ENCODE measurements at regions not wholly inside any gene's neighbourhood (a gene's known extent, or its start where the extent isn't known, plus 50 kb on each side); places are given as distances from the start of the nearest gene placed in this dataset.

DNA sequence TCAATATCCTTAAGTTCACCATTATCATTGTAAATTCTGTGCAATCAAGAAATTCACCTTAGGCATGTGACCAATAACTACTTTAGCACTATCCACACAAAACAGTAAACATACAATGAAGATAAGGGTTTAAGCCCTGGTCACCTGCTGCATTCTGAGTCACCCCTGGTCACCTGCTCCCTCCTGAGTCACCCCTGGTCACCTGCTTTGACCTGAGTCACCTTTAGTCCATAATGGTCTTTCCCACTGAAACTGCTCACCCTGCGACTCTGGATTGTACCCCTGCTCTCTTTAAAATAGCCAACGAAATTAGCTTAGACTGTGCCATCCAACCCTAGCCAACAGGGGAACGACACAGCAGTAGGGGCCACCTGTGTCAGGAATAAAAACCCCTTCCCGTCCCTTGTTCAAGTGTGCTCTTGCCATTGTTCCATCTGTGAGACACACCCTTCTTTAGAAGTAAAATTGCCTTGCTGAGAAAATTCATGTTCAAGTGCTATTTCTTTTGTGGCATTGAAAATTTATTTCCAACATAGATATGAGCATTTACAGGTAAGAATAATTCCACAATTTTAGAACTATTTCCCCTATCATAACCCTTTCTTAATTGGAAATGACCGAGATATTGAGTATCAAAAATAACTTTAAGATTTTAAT is 902.8 kb downstream of the DSC3 start:
- H3K27ac Mint-ChIP-seq: no peak overlapping the region
- no peaks in the 10 kb centered on the region for H3K4me1 Mint-ChIP-seq
- peaks cover 0 to 6% (median 0%) of the 10 kb centered on the region in 3 donors for H3K27me3 Mint-ChIP-seq (ENCODE audit: low read depth in 3 of 3)
- H3K36me3 Mint-ChIP-seq: no peaks in the 10 kb centered on the region
- H3K4me3 Mint-ChIP-seq: no peak overlapping the region
- DNase-seq: no peak
- H3K9me3 Mint-ChIP-seq: peaks cover 9 to 52% (median 33%) of the 10 kb centered on the region in 6 donors

DNA sequence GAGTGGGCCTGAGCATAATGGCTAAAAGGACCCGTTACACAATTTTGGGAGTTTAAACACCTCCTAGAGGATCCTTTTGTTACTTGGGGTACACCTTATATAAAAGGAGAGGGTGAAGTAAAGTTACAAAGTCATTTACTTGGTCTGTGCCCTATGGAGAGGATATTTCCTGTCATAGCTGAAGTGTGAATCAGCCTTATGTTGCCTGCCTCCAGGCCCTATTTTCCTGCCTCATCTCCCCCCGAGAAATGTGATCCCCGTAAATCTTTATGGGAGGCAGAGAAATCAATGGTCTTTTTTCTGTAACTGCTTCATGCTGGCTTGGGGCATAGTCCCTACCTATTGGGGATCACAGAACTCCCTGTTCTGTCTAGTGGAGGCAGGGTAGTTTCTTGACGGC is 906.6 kb downstream of the DSC3 start:
- H3K9me3 Mint-ChIP-seq: peaks cover 14 to 56% (median 23%) of the 10 kb centered on the region in 6 donors
- no peaks in the 10 kb centered on the region for H3K36me3 Mint-ChIP-seq
- H3K4me1 Mint-ChIP-seq: no peaks in the 10 kb centered on the region
- no peak overlapping the region for H3K27ac Mint-ChIP-seq
- no peak overlapping the region for H3K4me3 Mint-ChIP-seq
- DNase-seq: no peak
- H3K27me3 Mint-ChIP-seq (ENCODE audit: low read depth in 3 of 3): peaks cover 0 to 2% (median 0%) of the 10 kb centered on the region in 3 donors

DNA sequence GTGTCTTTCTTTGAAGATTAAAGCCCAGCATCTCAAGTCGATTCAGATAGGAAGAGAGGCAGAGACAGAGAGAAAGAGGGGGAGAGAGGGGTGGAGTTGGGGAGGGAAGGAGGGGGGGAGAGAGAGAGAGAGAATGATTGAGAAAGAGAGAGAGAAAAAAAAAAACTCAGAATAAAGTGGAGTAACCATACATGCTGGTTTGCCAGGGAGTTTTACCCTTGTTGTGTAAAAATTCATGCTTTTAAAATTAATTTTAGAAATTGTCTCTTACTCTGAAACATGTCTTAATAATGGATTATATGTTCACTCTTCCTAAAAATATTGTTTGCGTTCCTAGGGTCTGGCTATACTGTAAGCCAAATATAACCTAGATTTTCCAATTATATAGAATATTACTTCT is 908.5 kb downstream of the DSC3 start:
- H3K4me3 Mint-ChIP-seq: no peak overlapping the region
- H3K9me3 Mint-ChIP-seq: peaks cover 4 to 49% (median 18%) of the 10 kb centered on the region in 6 donors
- H3K36me3 Mint-ChIP-seq: no peaks in the 10 kb centered on the region
- no peak for DNase-seq
- no peaks in the 10 kb centered on the region for H3K27me3 Mint-ChIP-seq (ENCODE audit: low read depth in 3 of 3)
- no peaks in the 10 kb centered on the region for H3K4me1 Mint-ChIP-seq
- no peak overlapping the region for H3K27ac Mint-ChIP-seq

DNA sequence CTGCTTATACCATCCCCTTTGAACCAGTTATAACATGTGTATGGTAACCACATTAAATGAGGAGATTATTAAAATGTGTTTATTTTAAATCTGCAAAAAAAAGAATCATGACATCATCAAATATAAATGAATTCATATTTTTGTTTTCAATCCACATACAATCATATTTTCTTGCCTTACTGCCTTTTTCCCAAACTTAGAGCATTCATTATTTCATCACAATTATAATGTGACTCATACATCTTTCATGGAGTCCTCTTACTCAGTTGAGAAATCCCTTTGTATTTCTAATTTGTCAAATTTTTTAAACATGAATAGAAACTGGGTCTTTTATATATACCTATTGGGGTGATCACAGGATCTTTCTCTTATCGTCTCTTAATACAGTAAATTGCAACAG is 909.6 kb downstream of the DSC3 start:
- no peak overlapping the region for H3K27ac Mint-ChIP-seq
- no peaks in the 10 kb centered on the region for H3K4me1 Mint-ChIP-seq
- DNase-seq: no peak
- peaks cover 4 to 55% (median 22%) of the 10 kb centered on the region in 6 donors for H3K9me3 Mint-ChIP-seq
- no peak overlapping the region for H3K4me3 Mint-ChIP-seq
- no peaks in the 10 kb centered on the region for H3K36me3 Mint-ChIP-seq
- no peaks in the 10 kb centered on the region for H3K27me3 Mint-ChIP-seq (ENCODE audit: low read depth in 3 of 3)

DNA sequence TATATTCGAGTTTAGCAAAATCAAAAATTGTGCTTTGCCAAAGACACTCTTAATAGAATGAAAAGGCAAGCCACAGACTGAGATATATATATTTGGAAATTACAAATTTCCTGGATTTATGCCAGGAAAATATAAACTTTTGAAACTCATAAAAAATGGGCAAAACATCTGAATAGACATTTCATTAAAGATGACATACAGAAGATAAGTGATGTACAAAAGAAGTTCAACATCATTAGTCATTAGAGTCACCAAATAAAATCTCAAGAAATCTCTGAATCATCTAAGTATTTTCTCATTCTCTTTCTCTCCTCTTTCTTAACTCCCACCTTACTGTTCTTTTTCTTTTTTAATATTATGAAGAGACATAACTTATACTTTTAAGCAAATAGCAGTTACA is 921.1 kb downstream of the DSC3 start:
- Mint-ChIP-seq H3K4me1 (no peaks in the 10 kb centered on the region), H3K27me3 (ENCODE audit: low read depth in 3 of 3) (no peaks in the 10 kb centered on the region)

DNA sequence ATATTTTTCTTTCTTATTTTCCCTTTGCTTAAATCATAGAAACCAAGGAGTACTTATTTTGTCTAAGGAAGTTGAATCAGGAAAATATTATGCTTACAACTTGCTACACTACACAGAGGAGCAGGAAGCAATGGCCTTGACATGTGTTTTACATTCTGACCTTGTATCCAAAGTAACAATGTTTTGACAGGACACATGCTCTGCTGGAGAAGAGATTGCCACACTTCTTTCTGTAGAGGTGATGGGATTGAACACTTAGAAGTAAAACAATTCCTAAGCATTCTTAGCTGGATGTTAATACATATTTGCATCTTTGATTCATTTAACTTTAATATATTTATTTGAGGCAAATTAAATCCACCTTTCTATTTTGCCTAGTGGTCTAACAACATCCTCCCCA is 929.1 kb downstream of the DSC3 start:
- Mint-ChIP-seq H3K27ac (no peak overlapping the region), H3K27me3 (ENCODE audit: low read depth in 3 of 3) (no peaks in the 10 kb centered on the region), H3K4me1 (no peaks in the 10 kb centered on the region), H3K36me3 (no peaks in the 10 kb centered on the region), H3K9me3 (peaks cover 1 to 29% (median 11%) of the 10 kb centered on the region in 6 donors), H3K4me3 (no peak overlapping the region)
- no peak for DNase-seq

More for the DNA sequence above, 921.1 kb downstream of the DSC3 start:
- H3K27ac Mint-ChIP-seq: no peak overlapping the region
- no peak overlapping the region for H3K4me3 Mint-ChIP-seq
- peaks cover 3 to 27% (median 17%) of the 10 kb centered on the region in 6 donors for H3K9me3 Mint-ChIP-seq
- H3K36me3 Mint-ChIP-seq: no peaks in the 10 kb centered on the region
- no peak for DNase-seq

DNA sequence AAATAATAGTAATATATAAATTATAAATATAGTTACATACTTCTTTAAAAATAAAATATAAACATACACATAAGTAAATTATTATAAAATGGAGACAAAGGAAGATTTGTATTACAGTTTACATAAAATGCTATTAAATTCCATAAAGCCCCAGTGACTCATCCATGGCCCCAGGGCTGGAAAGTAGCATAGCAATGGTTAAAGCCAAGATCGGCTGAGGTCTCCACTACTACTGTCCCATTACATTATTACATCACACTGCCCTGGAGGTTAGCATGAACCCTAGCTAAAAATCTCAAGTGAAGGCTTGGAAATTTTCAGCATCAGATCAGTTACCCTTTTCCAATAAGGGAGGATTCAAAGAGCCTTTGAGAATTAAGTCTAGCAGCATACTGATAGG is 936.2 kb downstream of the DSC3 start:
- Mint-ChIP-seq H3K27ac (no peak overlapping the region), H3K36me3 (peaks cover 0 to 3% (median 3%) of the 10 kb centered on the region in 3 donors), H3K4me1 (no peaks in the 10 kb centered on the region), H3K9me3 (peaks cover 2 to 18% (median 8%) of the 10 kb centered on the region in 6 donors), H3K4me3 (no peak overlapping the region), H3K27me3 (ENCODE audit: low read depth in 3 of 3) (no peaks in the 10 kb centered on the region)
- no peak for DNase-seq

DNA sequence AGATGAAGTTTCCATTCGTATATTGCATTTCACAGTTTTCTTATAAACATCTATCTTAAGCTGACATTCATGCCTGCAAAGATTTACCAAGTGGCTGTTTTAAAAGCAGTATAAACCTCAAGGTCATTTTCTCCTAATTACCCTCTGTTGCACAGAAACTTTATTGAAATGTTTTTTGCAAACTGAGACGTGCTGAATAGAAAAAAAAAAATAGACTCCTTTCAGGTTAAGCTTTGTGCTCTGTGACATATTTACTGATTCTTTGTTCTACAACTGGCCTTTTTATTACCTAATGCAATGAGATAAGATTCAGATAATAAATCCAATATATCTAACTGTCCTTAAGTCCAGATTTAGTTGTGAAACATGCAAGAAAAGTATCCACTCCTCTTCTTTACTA is 938.7 kb downstream of the DSC3 start:
- Mint-ChIP-seq H3K4me1 (no peaks in the 10 kb centered on the region), H3K4me3 (no peak overlapping the region), H3K27ac (no peak overlapping the region), H3K9me3 (peaks cover 2 to 13% (median 10%) of the 10 kb centered on the region in 6 donors), H3K36me3 (peaks cover 0 to 3% (median 3%) of the 10 kb centered on the region in 3 donors), H3K27me3 (ENCODE audit: low read depth in 3 of 3) (no peaks in the 10 kb centered on the region)
- no peak for DNase-seq

DNA sequence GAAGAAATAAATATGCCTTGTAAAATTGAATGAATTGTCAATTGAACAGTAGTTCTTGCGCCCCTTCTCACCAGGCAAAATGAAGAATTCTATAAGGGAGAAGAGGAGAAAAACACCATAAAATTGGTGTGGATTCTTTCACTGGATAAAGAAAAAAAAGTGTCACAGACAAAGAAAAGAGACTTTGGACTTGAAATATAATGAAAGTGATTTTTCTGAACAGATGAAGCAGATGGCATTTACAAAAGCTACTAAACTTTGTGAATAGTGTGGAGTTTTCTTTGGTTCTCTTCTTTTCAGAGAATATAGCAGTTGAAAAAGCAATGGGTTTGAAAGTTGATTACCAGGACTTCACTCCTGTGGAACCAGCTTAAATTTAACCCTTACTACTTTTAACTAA is 945.7 kb downstream of the DSC3 start:
- peaks cover 8 to 35% (median 14%) of the 10 kb centered on the region in 6 donors for H3K9me3 Mint-ChIP-seq
- no peaks in the 10 kb centered on the region for H3K27me3 Mint-ChIP-seq (ENCODE audit: low read depth in 3 of 3)
- no peaks in the 10 kb centered on the region for H3K4me1 Mint-ChIP-seq
- H3K27ac Mint-ChIP-seq: no peak overlapping the region
- DNase-seq: no peak
- no peaks in the 10 kb centered on the region for H3K36me3 Mint-ChIP-seq
- no peak overlapping the region for H3K4me3 Mint-ChIP-seq

DNA sequence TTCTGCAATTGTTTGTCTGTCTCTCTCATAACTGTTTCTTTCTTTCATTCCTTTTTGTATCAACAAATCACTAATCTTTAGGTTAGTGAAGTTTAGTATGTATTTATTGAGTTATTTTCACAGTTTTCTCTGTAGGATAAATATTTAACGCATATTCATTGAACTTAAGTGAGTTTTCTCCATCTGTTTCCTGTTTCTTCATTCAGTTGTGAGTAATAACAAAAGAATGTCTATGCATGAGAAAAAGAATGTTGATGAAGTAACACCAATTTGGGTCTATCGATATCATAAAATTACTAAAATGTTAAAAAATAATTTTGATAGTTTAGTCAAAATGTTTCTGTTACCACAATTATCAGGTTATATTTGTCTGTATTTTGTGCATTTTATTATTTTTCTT is 948.0 kb downstream of the DSC3 start:
- Mint-ChIP-seq H3K36me3 (no peaks in the 10 kb centered on the region), H3K4me3 (no peak overlapping the region), H3K27me3 (ENCODE audit: low read depth in 3 of 3) (no peaks in the 10 kb centered on the region), H3K9me3 (peaks cover 6 to 35% (median 14%) of the 10 kb centered on the region in 6 donors), H3K4me1 (no peaks in the 10 kb centered on the region), H3K27ac (no peak overlapping the region)
- DNase-seq: no peak

DNA sequence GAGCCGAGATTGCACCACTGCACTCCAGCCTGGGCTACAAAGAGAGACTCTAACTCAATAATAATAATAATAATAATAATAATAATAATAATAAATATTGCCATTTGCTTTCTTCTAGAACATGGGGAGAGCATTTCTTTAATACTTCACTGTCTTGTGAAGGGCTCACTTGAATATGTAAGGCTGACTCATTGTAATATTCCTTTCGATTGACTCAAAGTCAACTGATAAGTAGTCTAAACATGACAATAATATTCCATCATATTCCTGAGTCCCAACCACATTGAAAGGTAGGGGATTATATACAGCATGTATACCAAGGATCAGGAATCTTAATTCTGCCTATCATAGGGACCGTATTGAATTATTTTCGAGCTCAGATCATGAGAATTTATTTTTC is 949.2 kb downstream of the DSC3 start:
- Mint-ChIP-seq H3K36me3 (no peaks in the 10 kb centered on the region), H3K27me3 (ENCODE audit: low read depth in 3 of 3) (no peaks in the 10 kb centered on the region), H3K9me3 (peaks cover 4 to 27% (median 10%) of the 10 kb centered on the region in 6 donors), H3K4me3 (no peak overlapping the region), H3K4me1 (no peaks in the 10 kb centered on the region), H3K27ac (no peak overlapping the region)
- no peak for DNase-seq

DNA sequence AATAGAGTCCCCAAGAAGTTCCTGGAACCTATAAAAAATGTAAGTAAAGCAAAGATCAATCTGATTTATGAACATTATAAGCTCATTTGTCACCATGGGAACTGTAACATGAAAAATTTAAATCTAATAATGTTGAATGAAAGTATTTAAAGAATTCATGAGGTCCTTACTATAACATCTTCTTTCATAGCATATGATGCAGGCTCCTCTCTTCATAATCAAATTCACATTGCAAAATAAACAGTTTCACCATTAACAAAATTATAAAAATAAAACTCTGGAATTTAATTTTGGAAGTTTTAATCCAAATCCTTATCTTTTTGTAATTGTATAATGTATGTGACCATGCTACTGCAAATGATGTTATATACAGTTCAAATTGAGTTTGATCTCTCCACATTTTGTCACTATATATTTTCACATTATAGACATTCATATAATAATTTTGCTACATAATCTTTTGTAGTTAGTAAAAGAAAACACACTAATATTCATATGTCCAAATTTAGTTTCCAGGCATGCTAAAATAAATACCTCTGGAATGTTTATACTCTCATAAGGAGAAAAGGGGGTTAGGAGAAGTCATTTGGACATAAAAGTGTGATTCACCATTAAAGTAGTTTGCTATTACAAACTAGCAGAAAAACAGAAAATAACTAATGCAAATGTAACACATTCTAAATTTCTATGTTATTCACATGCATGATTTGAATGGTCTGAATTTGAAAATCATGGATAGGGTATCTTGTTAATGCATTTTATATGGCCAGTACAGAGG is 954.1 kb downstream of the DSC3 start:
- Mint-ChIP-seq H3K4me1 (no peaks in the 10 kb centered on the region), H3K27me3 (ENCODE audit: low read depth in 3 of 3) (no peaks in the 10 kb centered on the region), H3K9me3 (peaks cover under 1 to 30% (median 7%) of the 10 kb centered on the region in 6 donors), H3K27ac (no peak overlapping the region), H3K4me3 (no peak overlapping the region), H3K36me3 (no peaks in the 10 kb centered on the region)
- DNase-seq: no peak

DNA sequence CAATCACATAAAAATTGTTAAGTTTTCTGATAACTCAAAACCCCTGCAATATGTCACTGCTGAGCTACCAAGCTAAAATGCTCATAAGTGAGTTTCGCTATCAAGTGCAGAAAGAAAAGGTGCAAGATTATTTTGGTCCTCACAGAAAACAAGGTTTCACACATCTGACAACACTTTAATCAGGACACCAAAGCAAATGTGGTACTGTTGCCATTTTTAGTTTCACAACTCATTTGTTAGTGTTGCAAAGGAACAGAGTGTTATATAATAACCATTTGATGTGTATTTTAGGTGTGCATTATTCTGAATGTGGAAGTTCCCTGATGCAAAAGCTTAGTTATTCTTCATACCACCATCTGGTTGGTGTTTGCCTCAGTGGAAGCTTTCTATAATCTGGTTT is 956.2 kb downstream of the DSC3 start:
- Mint-ChIP-seq H3K27me3 (ENCODE audit: low read depth in 3 of 3) (no peaks in the 10 kb centered on the region), H3K4me3 (no peak overlapping the region), H3K27ac (no peak overlapping the region), H3K36me3 (peaks cover 0 to 4% (median 0%) of the 10 kb centered on the region in 3 donors), H3K4me1 (no peaks in the 10 kb centered on the region), H3K9me3 (peaks cover 0 to 27% (median 10%) of the 10 kb centered on the region in 6 donors)
- DNase-seq: no peak

DNA sequence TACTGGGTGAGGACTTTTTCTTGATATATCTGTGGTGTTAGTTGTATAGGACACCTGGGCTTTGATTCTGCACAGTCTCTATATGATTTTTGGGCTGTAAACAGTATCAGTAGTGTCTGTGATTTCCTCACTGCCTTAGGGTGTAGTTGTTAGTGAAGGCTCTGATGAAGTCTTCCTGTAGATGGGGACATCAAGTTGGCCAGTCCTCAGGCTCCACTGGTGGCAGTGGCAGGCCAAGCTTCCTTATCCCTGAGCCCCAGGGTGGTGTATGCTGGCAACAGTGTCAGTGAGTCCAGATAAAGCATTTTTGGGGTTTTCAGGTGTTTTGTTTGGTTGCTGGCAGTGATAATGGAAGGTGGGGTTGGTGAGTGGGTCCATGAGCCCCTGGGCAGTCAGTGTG is 961.4 kb downstream of the DSC3 start:
- Mint-ChIP-seq H3K36me3 (peaks cover 0 to 4% (median 0%) of the 10 kb centered on the region in 3 donors), H3K27me3 (ENCODE audit: low read depth in 3 of 3) (peaks cover 0 to 3% (median 0%) of the 10 kb centered on the region in 3 donors), H3K4me3 (no peak overlapping the region), H3K4me1 (no peaks in the 10 kb centered on the region), H3K27ac (no peak overlapping the region), H3K9me3 (peaks cover 2 to 50% (median 18%) of the 10 kb centered on the region in 6 donors)
- DNase-seq: no peak
